H1 (cell line): ENCODE measurements at regions not wholly inside any gene's neighbourhood (a gene's known extent, or its start where the extent isn't known, plus 50 kb on each side); places are given as distances from the start of the nearest gene placed in this dataset.
A peak's percentile ranks its signal among the peaks of the same experiment; 100 is the strongest.

Experiments used
- CTCF ChIA-PET: fragments of 300-600 bp; sonication (Branson Sonifier 250); formaldehyde crosslinking; loops from one replicate; lab custom pipeline; 2021; ENCODE audit not compliant: partially characterized antibody; lab: Charles Lee
- POLR2A ChIA-PET: fragments of 300-600 bp; sonication (Branson Sonifier 250); formaldehyde crosslinking; loops from one replicate; lab custom pipeline; 2021; ENCODE audit warnings: inconsistent platforms; ENCODE audit not compliant: partially characterized antibody; lab: Charles Lee
- DNase-seq, 2 experiments: peaks; one replicate each; pipeline versions ENCODE4 v3.0.0 to v3.0.0-alpha.2; 2010 to 2022; ENCODE audit warnings: low spot score in 2 of 2, low read depth in 1 of 2, mixed read lengths in 1 of 2
- FAIRE-seq: peaks from 2 replicates; lab custom pipeline; 2011; peaks lifted over from hg19 to GRCh38; lab: Jason Lieb, UNC
- H2AFZ ChIP-seq: 2 replicates; pipeline ENCODE4 v1.8.1; 2012; ENCODE audit warnings: low read length, inconsistent platforms
- H2AK5ac ChIP-seq: 2 replicates; pipeline ENCODE4 v1.6.1; 2013; ENCODE audit warnings: low read depth, low read length
- H2BK120ac ChIP-seq: replicated peaks from 2 replicates; pipeline ENCODE3; 2013; ENCODE audit warnings: low read depth, low read length, inconsistent platforms
- H2BK12ac ChIP-seq: 2 replicates; pipeline ENCODE4 v1.6.1; 2013; ENCODE audit warnings: low read depth, low read length
- H2BK15ac ChIP-seq: 2 replicates; pipeline ENCODE4 v1.6.1; 2013; ENCODE audit warnings: low read length
- H2BK20ac ChIP-seq: 2 replicates; pipeline ENCODE4 v1.6.1; 2013; ENCODE audit warnings: low read length
- H2BK5ac ChIP-seq: 2 replicates; pipeline ENCODE4 v1.6.1; 2013; ENCODE audit warnings: low read depth, low read length
- H3K14ac ChIP-seq: 2 replicates; pipeline ENCODE4 v1.6.1; 2013; ENCODE audit warnings: inconsistent platforms; ENCODE audit not compliant: insufficient read length
- H3K18ac ChIP-seq: 2 replicates; pipeline ENCODE4 v1.6.1; 2013; ENCODE audit warnings: low read length; ENCODE audit errors: extremely low read depth
- H3K23ac ChIP-seq: 2 replicates; pipeline ENCODE4 v1.6.1; 2013; ENCODE audit warnings: inconsistent platforms; ENCODE audit not compliant: insufficient read length
- H3K23me2 ChIP-seq: 2 replicates; pipeline ENCODE4 v1.6.1; 2013; ENCODE audit warnings: low read depth, low read length
- H3K27ac ChIP-seq: 2 replicates; pipeline ENCODE4 v1.6.1; 2011; ENCODE audit warnings: low read depth, low read length, inconsistent platforms
- H3K27me3 ChIP-seq, 4 experiments: replicated peaks in 1 of 4; 1 replicate in 1 of 4; 2 replicates in 3 of 4; pipeline versions ENCODE4 v1.6.1 to v1.8.1; 2011 to 2013; ENCODE audit warnings: low read length in 3 of 4, mild to moderate bottlenecking in 3 of 4, inconsistent platforms in 2 of 4, mixed read lengths in 2 of 4, moderate library complexity in 1 of 4; ENCODE audit not compliant: control insufficient read depth in 3 of 4, insufficient read depth in 3 of 4; ENCODE audit errors: extremely low read depth in 1 of 4
- H3K36me3 ChIP-seq, 4 experiments: 2 replicates each; pipeline versions ENCODE4 v1.6.1 to v1.8.1; 2011 to 2013; ENCODE audit warnings: mild to moderate bottlenecking in 4 of 4, low read length in 3 of 4, moderate library complexity in 2 of 4, control low read depth in 1 of 4, inconsistent platforms in 1 of 4; ENCODE audit not compliant: insufficient read depth in 4 of 4, control insufficient read depth in 2 of 4
- H3K4ac ChIP-seq: replicated peaks from 2 replicates; pipeline ENCODE3; 2013; ENCODE audit warnings: low read length, low read depth, mixed read lengths, inconsistent platforms; ENCODE audit not compliant: insufficient read length
- H3K4me1 ChIP-seq, 4 experiments: replicated peaks in 1 of 4; 1 replicate in 1 of 4; 2 replicates in 3 of 4; pipeline versions ENCODE4 v1.6.1 to v1.8.1; 2011 to 2013; ENCODE audit warnings: low read length in 3 of 4, inconsistent platforms in 2 of 4, mixed read lengths in 1 of 4; ENCODE audit not compliant: insufficient read depth in 4 of 4, control insufficient read depth in 3 of 4
- H3K4me2 ChIP-seq, 2 experiments: 2 replicates each; pipeline versions ENCODE4 v1.6.1 to v1.8.1; 2011 to 2013; ENCODE audit warnings: low read depth in 2 of 2, low read length in 2 of 2, control low read depth in 1 of 2, inconsistent platforms in 1 of 2, mild to moderate bottlenecking in 1 of 2; ENCODE audit not compliant: insufficient read depth in 1 of 2
- H3K4me3 ChIP-seq, 4 experiments: fragments of 200-600, 300-600 bp in 1 of 4; sonication (generic), shearing (Covaris generic), sonication (Bioruptor Twin) in 1 of 4; 2 replicates each; pipeline versions ENCODE4 v1.5.1 to v1.8.1; 2011 to 2016; ENCODE audit warnings: low read length in 4 of 4, low read depth in 3 of 4, control low read depth in 2 of 4, inconsistent platforms in 2 of 4, mild to moderate bottlenecking in 2 of 4, mixed read lengths in 1 of 4, moderate library complexity in 1 of 4; ENCODE audit not compliant: insufficient read depth in 2 of 4; ENCODE audit errors: extremely low read depth in 1 of 4
- H3K56ac ChIP-seq: replicated peaks from 2 replicates; pipeline ENCODE3; 2013; ENCODE audit warnings: low read depth, mild to moderate bottlenecking, mixed read lengths, low read length, inconsistent platforms; ENCODE audit not compliant: insufficient read length
- H3K79me1 ChIP-seq: 2 replicates; pipeline ENCODE4 v1.6.1; 2013; ENCODE audit warnings: low read depth, low read length, control low read depth
- H3K79me2 ChIP-seq, 2 experiments: 2 replicates each; pipeline versions ENCODE4 v1.6.1 to v1.8.1; 2012 to 2013; ENCODE audit warnings: low read length in 2 of 2, mild to moderate bottlenecking in 2 of 2, inconsistent platforms in 1 of 2; ENCODE audit not compliant: insufficient read depth in 2 of 2, control insufficient read depth in 1 of 2
- H3K9ac ChIP-seq, 4 experiments: replicated peaks in 1 of 4; 1 replicate in 1 of 4; 2 replicates in 3 of 4; pipeline versions ENCODE4 v1.6.1 to v1.8.1; 2011 to 2013; ENCODE audit warnings: low read depth in 3 of 4, low read length in 3 of 4, control low read depth in 2 of 4, mild to moderate bottlenecking in 2 of 4, moderate library complexity in 2 of 4, inconsistent platforms in 1 of 4; ENCODE audit errors: extremely low read depth in 1 of 4
- H3K9me3 ChIP-seq, 2 experiments: 2 replicates each; pipeline versions ENCODE4 v1.6.1 to v1.8.1; 2012 to 2013; ENCODE audit warnings: mild to moderate bottlenecking in 2 of 2, moderate library complexity in 2 of 2, control low read depth in 1 of 2, inconsistent platforms in 1 of 2, low read depth in 1 of 2, low read length in 1 of 2, mixed read lengths in 1 of 2; ENCODE audit not compliant: insufficient read depth in 2 of 2
- H4K20me1 ChIP-seq, 2 experiments: replicated peaks in 1 of 2; 2 replicates each; pipeline versions ENCODE3 to v1.8.1; 2011 to 2013; ENCODE audit warnings: inconsistent platforms in 2 of 2, low read length in 2 of 2, mild to moderate bottlenecking in 1 of 2; ENCODE audit not compliant: insufficient read depth in 2 of 2, control insufficient read depth in 1 of 2
- H4K5ac ChIP-seq: 2 replicates; pipeline ENCODE4 v1.6.1; 2013; ENCODE audit warnings: low read length, low read depth, mixed read lengths, inconsistent platforms; ENCODE audit not compliant: insufficient read length
- H4K8ac ChIP-seq: 2 replicates; pipeline ENCODE4 v1.8.0; 2013; ENCODE audit warnings: mild to moderate bottlenecking, moderate library complexity, low read length, inconsistent platforms; ENCODE audit not compliant: insufficient read depth; ENCODE audit errors: extremely low read depth
- H4K91ac ChIP-seq: replicated peaks from 2 replicates; pipeline ENCODE3; 2013; ENCODE audit warnings: low read length, mixed read lengths, inconsistent platforms; ENCODE audit not compliant: insufficient read length
- BCL11A ChIP-seq, 2 experiments: IDR thresholded peaks; one replicate each; pipeline ENCODE4 v1.6.1; 2011; ENCODE audit warnings: low read depth in 2 of 2, low read length in 2 of 2, mild to moderate bottlenecking in 2 of 2
- CEBPB ChIP-seq: IDR thresholded peaks from 2 replicates; pipeline ENCODE4 v1.6.1; 2012; ENCODE audit warnings: low read depth, low read length
- CHD1 ChIP-seq: IDR thresholded peaks from 2 replicates; pipeline ENCODE4 v1.6.1; 2012; ENCODE audit warnings: low read depth, low read length, improper control_type of control experiment
- EGR1 ChIP-seq: IDR thresholded peaks from 2 replicates; pipeline ENCODE4 v1.6.1; 2011; ENCODE audit warnings: low read depth, low read length, borderline replicate concordance
- FOSL1 ChIP-seq: IDR thresholded peaks from 2 replicates; pipeline ENCODE4 v1.6.1; 2011; ENCODE audit warnings: mild to moderate bottlenecking, low read depth, low read length, moderate library complexity; ENCODE audit not compliant: insufficient read depth
- JUND ChIP-seq: IDR thresholded peaks from 2 replicates; pipeline ENCODE4 v1.6.1; 2011; ENCODE audit warnings: mild to moderate bottlenecking, improper control_type of control experiment, low read length
- NANOG ChIP-seq: IDR thresholded peaks from 2 replicates; pipeline ENCODE4 v1.6.1; 2011; ENCODE audit warnings: low read length, low read depth, mild to moderate bottlenecking, inconsistent platforms; ENCODE audit not compliant: insufficient read depth, poor library complexity, severe bottlenecking
- PHF8 ChIP-seq: fragments of 200-600 bp; sonication (generic); conservative IDR thresholded peaks from 2 replicates; pipeline ENCODE4 v1.7.1; 2012; ENCODE audit warnings: low read depth, mild to moderate bottlenecking, inconsistent platforms, low read length, moderate library complexity
- SUZ12 ChIP-seq: fragments of 200-600 bp; sonication (generic); IDR thresholded peaks from 2 replicates; pipeline ENCODE4 v1.6.1; 2012; ENCODE audit warnings: mild to moderate bottlenecking, inconsistent platforms, low read length, moderate library complexity, mixed read lengths
- ZNF274 ChIP-seq: IDR thresholded peaks from 2 replicates; pipeline ENCODE4 v1.7.0; 2012; ENCODE audit warnings: low read length, borderline replicate concordance; ENCODE audit errors: extremely low read depth
- WGBS, 2 experiments: shearing (Covaris generic) in 1 of 2; methylation state at CpG; one replicate each; pipeline versions ENCODE4 v1.1.6 to v1.1.7; 2013 to 2015; ENCODE audit warnings: low lambda C conversion rate in 2 of 2, mixed read lengths in 2 of 2, inconsistent platforms in 1 of 2, low coverage in 1 of 2, missing lambda C conversion rate in 1 of 2; ENCODE audit not compliant: insufficient replicate concordance in 2 of 2, insufficient coverage in 1 of 2, insufficient read length in 1 of 2; ENCODE audit errors: extremely low coverage in 1 of 2, missing lambda C conversion rate in 1 of 2; 5-methylcytosine and 5-hydroxymethylcytosine counted together

DNA sequence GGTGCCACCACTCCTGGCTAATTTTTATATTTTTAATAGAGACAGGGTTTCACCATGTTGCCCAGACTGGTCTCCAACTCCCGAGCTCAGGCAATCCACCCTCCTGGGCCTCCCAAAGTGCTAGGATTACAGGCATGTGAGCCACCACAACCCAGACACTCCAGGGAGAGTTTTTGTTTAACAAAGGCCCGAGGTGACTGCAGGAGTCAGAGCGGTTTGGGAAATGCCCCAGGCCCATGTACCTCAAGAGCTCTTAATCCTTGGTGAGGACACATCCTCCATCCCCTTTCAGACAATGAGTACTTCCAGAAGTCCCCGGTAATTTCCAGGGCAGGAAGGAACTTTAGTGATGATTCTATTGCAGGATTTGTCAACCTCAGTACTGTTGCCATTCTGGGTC is 176.0 kb downstream of the ESRRB start:
- 54% methylated on average over 4 of the region's 4 CpGs; no CpG with 5 or more reads in 1 of the 2 experiments for WGBS, 2 experiments
- no peaks in the 10 kb centered on the region for H3K27me3 ChIP-seq
- H2BK120ac ChIP-seq: peak overlapping the region; percentile 10
- H3K18ac ChIP-seq: no peak overlapping the region; the same call in 1 of the 2 replicates
- peak overlapping the region in 1 of 2 experiments; percentile 27; a peak in 1 of 4 replicates for H3K4me2 ChIP-seq
- H3K23me2 ChIP-seq: no peaks in the 10 kb centered on the region
- no peaks in the 10 kb centered on the region for H3K36me3 ChIP-seq
- no peak for DNase-seq
- H3K56ac ChIP-seq: no peak overlapping the region
- H2BK20ac ChIP-seq: no peak overlapping the region
- H4K8ac ChIP-seq: no peak overlapping the region
- no peak overlapping the region for H3K9ac ChIP-seq
- H3K4ac ChIP-seq: no peak overlapping the region
- no peak overlapping the region for H4K5ac ChIP-seq
- H3K23ac ChIP-seq: no peak overlapping the region
- H3K9me3 ChIP-seq: no peaks in the 10 kb centered on the region
- no peak overlapping the region for H3K27ac ChIP-seq
- H2BK15ac ChIP-seq: no peak overlapping the region
- H2BK12ac ChIP-seq: no peak overlapping the region
- H3K14ac ChIP-seq: no peak overlapping the region
- no peaks in the 10 kb centered on the region for H3K79me1 ChIP-seq
- H2AK5ac ChIP-seq: no peak overlapping the region
- H4K20me1 ChIP-seq: no peaks in the 10 kb centered on the region
- H2BK5ac ChIP-seq: no peak overlapping the region
- H3K4me1 ChIP-seq: peaks cover 0 to 7% (median 2%) of the 10 kb centered on the region in 4 experiments; a peak in 3 of 7 replicates
- no peaks in the 10 kb centered on the region for H3K79me2 ChIP-seq
- no peak overlapping the region for H4K91ac ChIP-seq
- 0 out of 2 replicates have a peak overlapping the region, but pooled peaks have one; percentile 11 for H2AFZ ChIP-seq
- CTCF ChIA-PET: interaction anchor here (0.6 to 3.4 kb wide), 4 partner anchors 12 to 335 kb away, joined by 3 to 15 read pairs (median 4); no protein-coding TSS in a partner anchor
- POLR2A ChIA-PET: interaction anchor here (1.5 kb wide), 1 partner anchor 17 kb away, joined by 3 read pairs; no protein-coding TSS in a partner anchor
- no peak for FAIRE-seq
- H3K4me3 ChIP-seq: no peak overlapping the region
- no peak for TF ChIP-seq SUZ12
- no peak for TF ChIP-seq FOSL1
- TF ChIP-seq ZNF274: no peak
- no peak for TF ChIP-seq CHD1
- TF ChIP-seq PHF8: no peak
- no peak for TF ChIP-seq CEBPB
- no peak for TF ChIP-seq BCL11A (IDR thresholded peaks at IDR 0.05; ENCODE audit: low read depth in 2 of 2, low read length in 2 of 2)
- TF ChIP-seq NANOG: no peak
- TF ChIP-seq EGR1: no peak
- no peak for TF ChIP-seq JUND
